ENCODE measurements at regions not wholly inside any gene's neighbourhood (a gene's known extent, or its start where the extent isn't known, plus 50 kb on each side); places are given as distances from the start of the nearest gene placed in this dataset.
"Not testable (repeated sequence)": the region's sequence is repeated elsewhere in the genome, so short reads cannot be mapped to it uniquely, and the experiment has no call there.

- Histone ChIP-seq H4K20me1 (ENCODE audit: insufficient read depth) (no peaks in the 10 kb centered on the region), H3K27me3 (replicated peaks; ENCODE audit: insufficient read depth) (peaks cover 71% of the 10 kb centered on the region), H3F3A (ENCODE audit: insufficient read depth) (0 out of 2 replicates have a peak, but pooled peaks cover 4% of the 10 kb centered on the region), H3K9me2 (ENCODE audit: insufficient read depth) (no peaks in the 10 kb centered on the region), H3K4me3 (no peak overlapping the region), H3K4me2 (ENCODE audit: unreplicated experiment) (no peak overlapping the region), H3K27ac (no peak overlapping the region), H3K79me2 (ENCODE audit: insufficient read depth) (no peaks in the 10 kb centered on the region), H2AFZ (no peak overlapping the region), H3K4me1 (ENCODE audit: insufficient read depth) (no peaks in the 10 kb centered on the region), H3K9me3 (ENCODE audit: low read depth) (no peaks in the 10 kb centered on the region), H3K36me3 (ENCODE audit: low read depth) (no peaks in the 10 kb centered on the region), H3K9ac (no peak overlapping the region)
- DNase-seq: no peak
- WGBS, 2 experiments (ENCODE audit: low coverage in 1 of 2, low lambda C conversion rate in 2 of 2, missing lambda C conversion rate in 2 of 2): 35 to 41% methylated on average over 8 of the region's 8 CpGs
- in situ Hi-C loops (cut with MboI): no loop called here
- no peak for TF ChIP-seq EZH2 (IDR thresholded peaks at IDR 0.05; ENCODE audit: insufficient read depth, poor library complexity, severe bottlenecking)
- TF ChIP-seq EZH2phosphoT487 (IDR thresholded peaks at IDR 0.05; ENCODE audit: insufficient read depth, low read depth): no peak
Measured at GRCh38 chr16:86887416-86887815, 309.1 kb downstream of the FOXL1 start.

GRCh38 chr16:86888231-86889053, 310.1 kb downstream of the FOXL1 start:
- in situ Hi-C loops (cut with MboI): no loop called here
- H3K9me2 ChIP-seq (ENCODE audit: insufficient read depth): no peaks in the 10 kb centered on the region
- no peak overlapping the region for H3K27ac ChIP-seq
- H3K9me3 ChIP-seq (ENCODE audit: low read depth): no peaks in the 10 kb centered on the region
- TF ChIP-seq EZH2phosphoT487 (IDR thresholded peaks at IDR 0.05; ENCODE audit: insufficient read depth, low read depth) (no peak), EZH2 (IDR thresholded peaks at IDR 0.05; ENCODE audit: insufficient read depth, poor library complexity, severe bottlenecking) (no peak)
- H3K4me3 ChIP-seq: no peak overlapping the region
- no peaks in the 10 kb centered on the region for H3K79me2 ChIP-seq (ENCODE audit: insufficient read depth)
- no peak for DNase-seq
- H3K27me3 ChIP-seq (replicated peaks; ENCODE audit: insufficient read depth): peaks cover 72% of the 10 kb centered on the region
- no peaks in the 10 kb centered on the region for H3K36me3 ChIP-seq (ENCODE audit: low read depth)
- no peaks in the 10 kb centered on the region for H3K4me1 ChIP-seq (ENCODE audit: insufficient read depth)
- H3F3A ChIP-seq (ENCODE audit: insufficient read depth): no peaks in the 10 kb centered on the region
- no peaks in the 10 kb centered on the region for H4K20me1 ChIP-seq (ENCODE audit: insufficient read depth)
- no peak overlapping the region for H3K4me2 ChIP-seq (ENCODE audit: unreplicated experiment)
- no peak overlapping the region for H2AFZ ChIP-seq
- no peak overlapping the region for H3K9ac ChIP-seq
- WGBS, 2 experiments (ENCODE audit: low coverage in 1 of 2, low lambda C conversion rate in 2 of 2, missing lambda C conversion rate in 2 of 2): 37 to 40% methylated on average over 4 of the region's 4 CpGs

GRCh38 chr16:86889054-86889366, 310.7 kb downstream of the FOXL1 start:
- H3K4me1 ChIP-seq (ENCODE audit: insufficient read depth); DNase-seq; H3K4me2 ChIP-seq (ENCODE audit: unreplicated experiment); H3K36me3 ChIP-seq (ENCODE audit: low read depth); H2AFZ ChIP-seq; H3K9me2 ChIP-seq (ENCODE audit: insufficient read depth); H3K27ac ChIP-seq; H3F3A ChIP-seq (ENCODE audit: insufficient read depth); H3K4me3 ChIP-seq; H3K9me3 ChIP-seq (ENCODE audit: low read depth); in situ Hi-C loops (cut with MboI); H3K9ac ChIP-seq; H4K20me1 ChIP-seq (ENCODE audit: insufficient read depth); H3K79me2 ChIP-seq (ENCODE audit: insufficient read depth): not testable (repeated sequence)
- 27 to 36% methylated on average over 1 of the region's 1 CpG for WGBS, 2 experiments (ENCODE audit: low coverage in 1 of 2, low lambda C conversion rate in 2 of 2, missing lambda C conversion rate in 2 of 2)
- H3K27me3 ChIP-seq (replicated peaks; ENCODE audit: insufficient read depth): peaks cover 74% of the 10 kb centered on the region

- in situ Hi-C loops (cut with MboI): no loop called here
- Histone ChIP-seq H3K9me2 (ENCODE audit: insufficient read depth) (no peaks in the 10 kb centered on the region), H3K36me3 (ENCODE audit: low read depth) (no peaks in the 10 kb centered on the region), H4K20me1 (ENCODE audit: insufficient read depth) (no peaks in the 10 kb centered on the region), H3K9me3 (ENCODE audit: low read depth) (no peaks in the 10 kb centered on the region), H3K27me3 (replicated peaks; ENCODE audit: insufficient read depth) (peaks cover 76% of the 10 kb centered on the region), H3K4me1 (ENCODE audit: insufficient read depth) (no peaks in the 10 kb centered on the region), H3K4me3 (no peak overlapping the region), H3K9ac (no peak overlapping the region), H3K79me2 (ENCODE audit: insufficient read depth) (no peaks in the 10 kb centered on the region), H3K4me2 (ENCODE audit: unreplicated experiment) (no peak overlapping the region), H3F3A (ENCODE audit: insufficient read depth) (no peaks in the 10 kb centered on the region), H2AFZ (no peak overlapping the region), H3K27ac (no peak overlapping the region)
- TF ChIP-seq EZH2 (IDR thresholded peaks at IDR 0.05; ENCODE audit: insufficient read depth, poor library complexity, severe bottlenecking) (no peak), EZH2phosphoT487 (IDR thresholded peaks at IDR 0.05; ENCODE audit: insufficient read depth, low read depth) (no peak)
- DNase-seq: no peak
- 63 to 70% methylated on average over 3 of the region's 3 CpGs for WGBS, 2 experiments (ENCODE audit: low coverage in 1 of 2, low lambda C conversion rate in 2 of 2, missing lambda C conversion rate in 2 of 2)
Measured at GRCh38 chr16:86889974-86890373, 311.6 kb downstream of the FOXL1 start.

GRCh38 chr16:86891121-86891520, 312.8 kb downstream of the FOXL1 start:
- Histone ChIP-seq H3K4me3 (no peak overlapping the region), H3K27me3 (replicated peaks; ENCODE audit: insufficient read depth) (peaks cover 80% of the 10 kb centered on the region), H3K79me2 (ENCODE audit: insufficient read depth) (no peaks in the 10 kb centered on the region), H3K4me2 (ENCODE audit: unreplicated experiment) (no peak overlapping the region), H3K9me3 (ENCODE audit: low read depth) (no peaks in the 10 kb centered on the region), H3K9ac (no peak overlapping the region), H3K36me3 (ENCODE audit: low read depth) (no peaks in the 10 kb centered on the region), H3K27ac (no peak overlapping the region), H4K20me1 (ENCODE audit: insufficient read depth) (no peaks in the 10 kb centered on the region), H3F3A (ENCODE audit: insufficient read depth) (no peaks in the 10 kb centered on the region), H3K4me1 (ENCODE audit: insufficient read depth) (no peaks in the 10 kb centered on the region), H2AFZ (no peak overlapping the region), H3K9me2 (ENCODE audit: insufficient read depth) (no peaks in the 10 kb centered on the region)
- WGBS, 2 experiments (ENCODE audit: low coverage in 1 of 2, low lambda C conversion rate in 2 of 2, missing lambda C conversion rate in 2 of 2): 19% methylated on average over 7 of the region's 7 CpGs
- no peak for TF ChIP-seq EZH2phosphoT487 (IDR thresholded peaks at IDR 0.05; ENCODE audit: insufficient read depth, low read depth)
- in situ Hi-C loops (cut with MboI): no loop called here
- DNase-seq: no peak

Data from GM23248 (cell line).